ENCODE measurements at regions not wholly inside any gene's neighbourhood (a gene's known extent, or its start where the extent isn't known, plus 50 kb on each side); places are given as distances from the start of the nearest gene placed in this dataset.

DNA sequence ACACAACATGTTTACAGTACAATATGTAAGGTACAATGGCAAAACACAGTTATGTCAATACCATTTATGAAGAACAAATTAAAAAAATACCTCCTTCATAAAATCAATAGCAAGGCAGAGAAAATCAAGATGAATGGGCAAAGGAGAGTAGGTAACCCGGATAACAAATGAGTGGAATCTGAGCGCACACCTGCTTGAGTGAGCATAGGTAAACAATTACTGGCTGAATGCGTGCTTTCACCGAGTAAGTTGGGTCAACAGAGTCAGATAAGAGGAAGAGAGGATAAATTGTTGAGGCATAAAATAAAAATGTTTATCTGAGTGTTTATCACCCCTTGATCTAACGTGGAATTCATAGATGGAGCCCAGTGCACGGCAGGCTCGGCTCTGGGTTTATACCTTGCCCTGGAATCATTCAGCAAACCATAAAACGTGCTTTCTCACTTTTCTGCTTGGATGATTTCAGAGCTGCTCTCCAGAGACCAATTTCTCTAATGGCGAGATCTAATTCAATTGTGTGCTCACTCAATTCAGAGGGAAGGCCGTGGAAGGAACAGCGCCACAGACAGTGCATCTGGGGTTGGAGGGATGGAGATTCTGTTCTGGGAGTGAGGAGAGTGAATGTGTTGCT, 224.8 kb upstream of the MAP3K7 start:
- no peak overlapping the region for H3K4me3 ChIP-seq
- ATAC-seq, result no peak
- 21% methylated on average over 10 of the region's 11 CpGs for WGBS (ENCODE audit: missing lambda C conversion rate)
- DNase-seq (ENCODE audit: low read depth in 1 of 2, low spot score in 1 of 2), result no peak
- no peaks in the 10 kb centered on the region for H3K9me3 ChIP-seq
- POLR2A ChIA-PET, result no interaction called here
- H3K4me2 ChIP-seq, result no peak overlapping the region
- H3K27ac ChIP-seq, result no peak overlapping the region
- no peaks in the 10 kb centered on the region for H3K4me1 ChIP-seq
- CTCF ChIA-PET, result no interaction called here
- TF ChIP-seq NPAS2 (CRISPR knock-in tag; IDR thresholded peaks at IDR 0.05; ENCODE audit: borderline replicate concordance) (no peak), HDAC2 (IDR thresholded peaks at IDR 0.05) (no peak), FOXS1 (CRISPR knock-in tag; IDR thresholded peaks at IDR 0.05) (no peak), EP300 (IDR thresholded peaks at IDR 0.05) (no peak), TFCP2L1 (CRISPR knock-in tag; IDR thresholded peaks at IDR 0.05) (no peak), RCOR1 (IDR thresholded peaks at IDR 0.05; ENCODE audit: low read depth, low read length) (no peak), BHLHE40 (IDR thresholded peaks at IDR 0.05; ENCODE audit: low read depth, low read length) (no peak), ATOH8 (CRISPR knock-in tag; IDR thresholded peaks at IDR 0.05; ENCODE audit: low read depth) (no peak), CEBPB (IDR thresholded peaks at IDR 0.05) (no peak), CHD2 (IDR thresholded peaks at IDR 0.05; ENCODE audit: low read length, partially characterized antibody) (no peak), HOXB5 (CRISPR knock-in tag; IDR thresholded peaks at IDR 0.05) (no peak), HOXB13 (CRISPR knock-in tag; IDR thresholded peaks at IDR 0.05; ENCODE audit: low read depth) (no peak), JUNB (IDR thresholded peaks at IDR 0.05) (no peak), HEYL (CRISPR knock-in tag; IDR thresholded peaks at IDR 0.05) (no peak)
- TF ChIP-seq, protein P1, sequence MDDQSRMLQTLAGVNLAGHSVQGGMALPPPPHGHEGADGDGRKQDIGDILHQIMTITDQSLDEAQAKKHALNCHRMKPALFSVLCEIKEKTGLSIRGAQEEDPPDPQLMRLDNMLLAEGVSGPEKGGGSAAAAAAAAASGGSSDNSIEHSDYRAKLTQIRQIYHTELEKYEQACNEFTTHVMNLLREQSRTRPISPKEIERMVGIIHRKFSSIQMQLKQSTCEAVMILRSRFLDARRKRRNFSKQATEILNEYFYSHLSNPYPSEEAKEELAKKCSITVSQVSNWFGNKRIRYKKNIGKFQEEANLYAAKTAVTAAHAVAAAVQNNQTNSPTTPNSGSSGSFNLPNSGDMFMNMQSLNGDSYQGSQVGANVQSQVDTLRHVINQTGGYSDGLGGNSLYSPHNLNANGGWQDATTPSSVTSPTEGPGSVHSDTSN (IDR thresholded peaks at IDR 0.05), result no peak
- TF ChIP-seq, protein P2, sequence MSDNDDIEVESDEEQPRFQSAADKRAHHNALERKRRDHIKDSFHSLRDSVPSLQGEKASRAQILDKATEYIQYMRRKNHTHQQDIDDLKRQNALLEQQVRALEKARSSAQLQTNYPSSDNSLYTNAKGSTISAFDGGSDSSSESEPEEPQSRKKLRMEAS (IDR thresholded peaks at IDR 0.05), result no peak
- TF ChIP-seq, protein P3, sequence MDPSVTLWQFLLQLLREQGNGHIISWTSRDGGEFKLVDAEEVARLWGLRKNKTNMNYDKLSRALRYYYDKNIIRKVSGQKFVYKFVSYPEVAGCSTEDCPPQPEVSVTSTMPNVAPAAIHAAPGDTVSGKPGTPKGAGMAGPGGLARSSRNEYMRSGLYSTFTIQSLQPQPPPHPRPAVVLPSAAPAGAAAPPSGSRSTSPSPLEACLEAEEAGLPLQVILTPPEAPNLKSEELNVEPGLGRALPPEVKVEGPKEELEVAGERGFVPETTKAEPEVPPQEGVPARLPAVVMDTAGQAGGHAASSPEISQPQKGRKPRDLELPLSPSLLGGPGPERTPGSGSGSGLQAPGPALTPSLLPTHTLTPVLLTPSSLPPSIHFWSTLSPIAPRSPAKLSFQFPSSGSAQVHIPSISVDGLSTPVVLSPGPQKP (IDR thresholded peaks at IDR 0.05; ENCODE audit: low read depth, low read length), result no peak
- no peak for FAIRE-seq

DNA sequence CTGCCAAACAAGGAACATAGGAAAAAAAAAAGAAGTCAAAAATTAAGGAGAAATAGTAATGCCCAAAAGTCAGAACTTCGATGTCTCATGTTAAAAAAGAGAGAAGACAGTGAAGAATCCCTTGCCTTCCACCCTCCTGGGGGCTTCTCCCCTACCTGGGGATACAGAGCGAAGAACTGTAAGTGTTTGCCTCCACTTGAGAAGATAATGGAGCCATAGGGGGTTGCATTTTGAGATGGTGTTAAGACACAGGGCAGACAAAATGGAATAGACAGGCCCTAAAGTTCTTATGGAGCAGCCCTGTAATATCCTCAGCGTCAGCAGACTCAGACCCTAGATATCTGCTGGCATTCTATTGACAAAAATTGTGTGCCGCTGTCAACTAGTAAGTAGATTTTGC, 222.2 kb upstream of the MAP3K7 start:
- FAIRE-seq, result no peak
- H3K4me2 ChIP-seq, result no peak overlapping the region
- H3K9me3 ChIP-seq, result no peaks in the 10 kb centered on the region
- TF ChIP-seq MYC (IDR thresholded peaks at IDR 0.05; ENCODE audit: borderline replicate concordance, low read length) (no peak), HEYL (CRISPR knock-in tag; IDR thresholded peaks at IDR 0.05) (no peak), E2F6 (IDR thresholded peaks at IDR 0.05; ENCODE audit: borderline replicate concordance, low read depth) (no peak), RCOR1 (IDR thresholded peaks at IDR 0.05; ENCODE audit: low read depth, low read length) (no peak), KDM1A (IDR thresholded peaks at IDR 0.05; ENCODE audit: low read depth) (no peak), SMC3 (IDR thresholded peaks at IDR 0.05) (no peak), KDM5A (IDR thresholded peaks at IDR 0.05) (no peak), HOXB13 (CRISPR knock-in tag; IDR thresholded peaks at IDR 0.05; ENCODE audit: low read depth) (no peak), CHD4 (IDR thresholded peaks at IDR 0.05; ENCODE audit: borderline replicate concordance) (no peak), RFX5 (IDR thresholded peaks at IDR 0.05) (no peak), HOXA7 (CRISPR knock-in tag; IDR thresholded peaks at IDR 0.05) (no peak), BHLHE40 (IDR thresholded peaks at IDR 0.05; ENCODE audit: low read depth, low read length) (no peak)
- no peaks in the 10 kb centered on the region for H3K4me1 ChIP-seq
- 20% methylated on average over 4 of the region's 4 CpGs for WGBS (ENCODE audit: missing lambda C conversion rate)
- H3K27ac ChIP-seq, result no peak overlapping the region
- no peak for ATAC-seq
- DNase-seq (ENCODE audit: low read depth in 1 of 2, low spot score in 1 of 2), result no peak
- POLR2A ChIA-PET, result no interaction called here
- CTCF ChIA-PET, result no interaction called here
- no peak overlapping the region for H3K4me3 ChIP-seq
